DND-41 (cell line): ENCODE measurements at regions not wholly inside any gene's neighbourhood (a gene's known extent, or its start where the extent isn't known, plus 50 kb on each side); places are given as distances from the start of the nearest gene placed in this dataset.
"Not testable (repeated sequence)": the region's sequence is repeated elsewhere in the genome, so short reads cannot be mapped to it uniquely, and the experiment has no call there.

Experiments used
- ATAC-seq: fragments of 200-7000 bp; cut with Tn5 transposase; 3 replicates; pipeline ENCODE4 v1.9.1; 2021; ENCODE audit warnings: low read depth; ENCODE audit not compliant: insufficient read depth
- DNase-seq: peaks from one replicate; pipeline ENCODE4 v3.0.0-alpha.2; 2020
- H2AFZ ChIP-seq: 2 replicates; pipeline ENCODE4 v1.6.0; 2012; ENCODE audit warnings: low read depth, low read length
- H3K27ac ChIP-seq: 2 replicates; pipeline ENCODE4 v1.5.1; 2012; ENCODE audit warnings: low read length, inconsistent platforms
- H3K27me3 ChIP-seq: fragments of 200-600 bp; sonication (generic); 2 replicates; pipeline ENCODE4 v1.6.0; 2012; ENCODE audit warnings: low read length, mild to moderate bottlenecking, inconsistent platforms; ENCODE audit not compliant: insufficient read depth, poor library complexity
- H3K36me3 ChIP-seq: 2 replicates; pipeline ENCODE4 v1.5.1; 2012; ENCODE audit warnings: low read length, inconsistent platforms; ENCODE audit not compliant: insufficient read depth
- H3K4me1 ChIP-seq: 2 replicates; pipeline ENCODE4 v1.5.1; 2012; ENCODE audit warnings: mild to moderate bottlenecking, low read length; ENCODE audit not compliant: insufficient read depth
- H3K4me2 ChIP-seq: 2 replicates; pipeline ENCODE4 v1.6.0; 2012; ENCODE audit warnings: mild to moderate bottlenecking, moderate library complexity, low read length, inconsistent platforms; ENCODE audit not compliant: insufficient read depth
- H3K4me3 ChIP-seq, 2 experiments: fragments of 200-600 bp in 1 of 2; shearing (Covaris generic) in 1 of 2; 2 replicates each; pipeline ENCODE4 v1.5.1; 2012 to 2016; ENCODE audit warnings: inconsistent platforms in 2 of 2, low read length in 2 of 2, mild to moderate bottlenecking in 2 of 2, low read depth in 1 of 2, moderate library complexity in 1 of 2
- H3K79me2 ChIP-seq: 2 replicates; pipeline ENCODE4 v1.6.0; 2012; ENCODE audit warnings: low read length, inconsistent platforms; ENCODE audit not compliant: insufficient read depth
- H3K9ac ChIP-seq: 2 replicates; pipeline ENCODE4 v1.6.0; 2012; ENCODE audit warnings: low read depth, mild to moderate bottlenecking, inconsistent platforms, low read length, moderate library complexity
- H3K9me3 ChIP-seq: 2 replicates; pipeline ENCODE4 v1.5.1; 2012; ENCODE audit warnings: low read length, moderate library complexity, mild to moderate bottlenecking, inconsistent platforms; ENCODE audit not compliant: insufficient read depth, severe bottlenecking
- H4K20me1 ChIP-seq: 2 replicates; pipeline ENCODE4 v1.6.0; 2012; ENCODE audit warnings: low read length; ENCODE audit not compliant: insufficient read depth
- EZH2 ChIP-seq: IDR thresholded peaks from 3 replicates; pipeline ENCODE4 v1.6.1; 2012; ENCODE audit warnings: borderline replicate concordance, low read depth, mild to moderate bottlenecking, moderate library complexity, low read length, inconsistent platforms; ENCODE audit not compliant: severe bottlenecking
- TF ChIP-seq, protein P1 (sequence below): IDR thresholded peaks from 2 replicates; pipeline ENCODE4 v1.5.1; 2012; ENCODE audit warnings: borderline replicate concordance, low read length, moderate library complexity, mild to moderate bottlenecking; ENCODE audit not compliant: poor library complexity, severe bottlenecking; ENCODE audit errors: extremely low read depth

DNA sequence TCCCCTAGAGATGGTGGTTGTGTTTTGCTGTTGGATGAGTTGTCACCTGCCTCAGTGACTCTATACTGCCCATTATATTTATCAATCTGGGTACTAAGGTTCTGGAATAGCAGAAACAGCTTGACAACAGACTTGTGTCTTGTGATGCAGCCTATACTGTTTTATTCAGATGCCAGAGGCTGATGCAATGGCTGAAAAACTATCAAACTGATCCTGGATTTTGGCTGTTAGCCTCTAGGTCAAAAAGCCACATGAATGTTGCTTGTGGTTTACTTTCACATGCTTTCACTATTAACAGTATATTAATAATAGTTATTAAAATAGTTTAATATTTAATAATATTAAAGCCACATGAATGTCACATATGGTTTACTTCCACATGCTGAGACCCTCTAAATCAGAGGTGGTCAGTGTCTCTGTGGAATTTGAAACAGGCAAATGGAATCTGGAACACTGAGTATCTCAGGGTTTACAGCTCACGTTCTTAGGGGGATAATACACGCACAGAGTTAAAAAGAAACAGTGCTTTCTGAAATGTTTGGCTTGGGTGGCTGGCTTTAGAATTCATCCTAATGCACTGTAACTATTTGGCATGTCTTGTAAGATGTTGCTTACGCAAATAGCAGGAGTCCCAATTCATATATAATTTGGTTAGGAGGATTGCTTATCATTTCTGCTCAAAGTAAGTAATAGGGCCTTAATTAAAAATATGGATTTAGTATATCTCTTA is 82.5 kb upstream of the LCORL start:
- TF ChIP-seq, protein P1, sequence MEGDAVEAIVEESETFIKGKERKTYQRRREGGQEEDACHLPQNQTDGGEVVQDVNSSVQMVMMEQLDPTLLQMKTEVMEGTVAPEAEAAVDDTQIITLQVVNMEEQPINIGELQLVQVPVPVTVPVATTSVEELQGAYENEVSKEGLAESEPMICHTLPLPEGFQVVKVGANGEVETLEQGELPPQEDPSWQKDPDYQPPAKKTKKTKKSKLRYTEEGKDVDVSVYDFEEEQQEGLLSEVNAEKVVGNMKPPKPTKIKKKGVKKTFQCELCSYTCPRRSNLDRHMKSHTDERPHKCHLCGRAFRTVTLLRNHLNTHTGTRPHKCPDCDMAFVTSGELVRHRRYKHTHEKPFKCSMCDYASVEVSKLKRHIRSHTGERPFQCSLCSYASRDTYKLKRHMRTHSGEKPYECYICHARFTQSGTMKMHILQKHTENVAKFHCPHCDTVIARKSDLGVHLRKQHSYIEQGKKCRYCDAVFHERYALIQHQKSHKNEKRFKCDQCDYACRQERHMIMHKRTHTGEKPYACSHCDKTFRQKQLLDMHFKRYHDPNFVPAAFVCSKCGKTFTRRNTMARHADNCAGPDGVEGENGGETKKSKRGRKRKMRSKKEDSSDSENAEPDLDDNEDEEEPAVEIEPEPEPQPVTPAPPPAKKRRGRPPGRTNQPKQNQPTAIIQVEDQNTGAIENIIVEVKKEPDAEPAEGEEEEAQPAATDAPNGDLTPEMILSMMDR, result no peak
- no peak for TF ChIP-seq EZH2

DNA sequence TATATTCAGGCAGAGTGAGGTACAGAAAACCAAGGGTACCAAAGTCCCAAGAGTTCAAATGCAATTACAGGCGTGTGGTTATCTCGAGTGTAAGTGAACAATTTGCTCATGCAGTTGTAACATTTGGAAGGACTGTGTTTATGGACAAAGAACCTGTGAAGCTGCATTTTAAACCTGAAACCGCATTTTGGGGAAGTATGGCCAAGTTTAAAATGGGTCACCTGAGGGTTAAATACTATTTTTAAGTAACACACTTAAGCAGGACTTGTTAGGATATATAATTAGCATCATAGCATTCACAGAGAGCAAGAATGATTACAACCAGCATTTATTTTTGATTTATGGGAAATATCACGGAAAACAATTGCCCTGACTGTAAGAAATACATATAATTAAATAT is 79.1 kb upstream of the LCORL start:
- Histone ChIP-seq H3K9ac (no peak overlapping the region), H3K4me2 (no peak overlapping the region), H3K27me3 (no peaks in the 10 kb centered on the region), H3K27ac (no peak overlapping the region), H2AFZ (no peak overlapping the region), H3K36me3 (no peaks in the 10 kb centered on the region), H3K4me3 (no peak overlapping the region), H3K4me1 (no peaks in the 10 kb centered on the region), H4K20me1 (no peaks in the 10 kb centered on the region), H3K79me2 (no peaks in the 10 kb centered on the region), H3K9me3 (no peaks in the 10 kb centered on the region)
- TF ChIP-seq, protein P1, result no peak
- no peak for TF ChIP-seq EZH2
- no peak for ATAC-seq
- DNase-seq, result no peak

More for the DNA sequence above, 82.5 kb upstream of the LCORL start:
- Histone ChIP-seq H3K27me3 (no peaks in the 10 kb centered on the region), H3K9me3 (no peaks in the 10 kb centered on the region), H2AFZ (no peak overlapping the region), H3K27ac (no peak overlapping the region), H3K9ac (no peak overlapping the region), H3K79me2 (no peaks in the 10 kb centered on the region), H3K4me1 (no peaks in the 10 kb centered on the region), H3K4me3 (no peak overlapping the region), H3K4me2 (no peak overlapping the region), H4K20me1 (no peaks in the 10 kb centered on the region), H3K36me3 (no peaks in the 10 kb centered on the region)
- ATAC-seq (no peak), DNase-seq (no peak)

DNA sequence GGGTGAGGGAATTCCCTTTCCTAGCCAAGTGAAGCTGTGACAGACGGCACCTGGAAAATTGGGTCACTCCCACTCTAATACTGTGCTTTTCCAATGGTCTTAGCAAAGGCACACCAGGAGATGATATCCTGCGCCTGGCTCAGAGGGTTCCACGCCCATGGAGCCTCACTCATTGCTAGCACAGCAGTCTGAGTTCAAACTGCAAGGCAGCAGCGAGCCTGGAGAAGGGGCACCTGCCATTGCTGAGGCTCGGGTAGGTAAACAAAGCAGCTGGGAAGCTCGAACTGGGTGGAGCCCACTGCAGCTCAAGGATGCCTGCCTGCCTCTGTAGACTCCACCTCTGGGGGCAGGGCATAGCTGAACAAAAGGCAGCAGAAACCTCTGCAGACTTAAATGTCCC is 68.9 kb upstream of the LCORL start:
- not testable (repeated sequence) for H3K36me3 ChIP-seq, H3K9me3 ChIP-seq, DNase-seq, H3K27ac ChIP-seq, H3K27me3 ChIP-seq, H3K4me3 ChIP-seq, H3K9ac ChIP-seq, H3K79me2 ChIP-seq, H4K20me1 ChIP-seq, ATAC-seq, H3K4me1 ChIP-seq, H3K4me2 ChIP-seq, H2AFZ ChIP-seq

DNA sequence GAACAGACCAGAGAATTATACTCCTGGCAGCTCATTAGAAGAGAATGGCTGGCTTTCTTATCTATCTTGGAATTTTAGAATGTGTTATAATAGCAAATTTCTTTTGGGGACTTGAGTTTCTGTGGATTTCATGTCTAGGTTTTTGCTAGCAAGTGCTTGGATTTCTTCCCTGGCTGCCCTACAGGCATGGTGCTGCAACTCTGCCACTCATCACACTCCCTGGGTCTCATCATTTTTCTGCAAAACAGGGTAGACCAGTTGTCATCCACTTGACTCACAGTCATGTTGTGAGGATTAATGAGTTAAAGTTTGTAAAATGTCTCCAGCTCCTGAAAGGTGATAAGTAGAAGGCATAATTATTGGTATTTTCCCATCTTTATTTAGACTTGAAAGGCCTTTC is 60.7 kb upstream of the LCORL start:
- TF ChIP-seq, protein P1, result no peak
- TF ChIP-seq EZH2, result no peak

More for the DNA sequence above, 60.7 kb upstream of the LCORL start:
- no peak overlapping the region for H3K9ac ChIP-seq
- H3K4me2 ChIP-seq, result no peak overlapping the region
- H3K9me3 ChIP-seq, result no peaks in the 10 kb centered on the region
- no peak overlapping the region for H3K27ac ChIP-seq
- no peaks in the 10 kb centered on the region for H3K36me3 ChIP-seq
- no peaks in the 10 kb centered on the region for H3K79me2 ChIP-seq
- H3K4me1 ChIP-seq, result no peaks in the 10 kb centered on the region
- no peak overlapping the region for H2AFZ ChIP-seq
- ATAC-seq (no peak), DNase-seq (no peak)
- H3K4me3 ChIP-seq, result no peak overlapping the region
- H4K20me1 ChIP-seq, result no peaks in the 10 kb centered on the region
- H3K27me3 ChIP-seq, result no peaks in the 10 kb centered on the region
